Stimulated activated CD8-positive, alpha-beta memory T cell treated with anti-CD3 and anti-CD28 coated beads, Interleukin-12 subunit alpha, Interleukin-12 subunit beta, amount 100 ng/mL, for 24 hours (primary cell): ENCODE measurements at regions not wholly inside any gene's neighbourhood (a gene's known extent, or its start where the extent isn't known, plus 50 kb on each side); places are given as distances from the start of the nearest gene placed in this dataset.
"Not testable (repeated sequence)": the region's sequence is repeated elsewhere in the genome, so short reads cannot be mapped to it uniquely, and the experiment has no call there.

Experiments
- DNase-seq: peaks from one replicate; pipeline ENCODE4 v3.0.0-alpha.2; 2020; ENCODE audit errors: extremely low read depth

DNA sequence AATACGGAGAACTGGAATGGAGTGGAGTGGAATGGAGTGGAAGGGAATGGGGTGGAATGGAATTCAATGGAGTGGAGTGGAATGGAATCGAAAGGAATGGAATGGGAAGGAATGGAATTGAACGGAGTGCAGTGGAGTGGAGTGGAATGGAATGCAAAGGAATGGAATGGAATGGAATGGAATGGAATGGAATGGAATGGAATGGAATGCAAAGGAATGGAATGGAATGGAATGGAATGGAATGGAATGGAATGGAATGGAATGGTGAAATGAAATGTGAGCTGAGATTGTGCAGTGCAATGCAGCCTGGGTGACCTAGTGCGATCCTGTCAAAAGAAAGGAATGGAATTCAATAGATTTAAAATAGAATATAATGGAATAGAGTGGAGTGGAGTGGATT, 357.3 kb upstream of the WSB1 start:
- DNase-seq, result not testable (repeated sequence)

DNA sequence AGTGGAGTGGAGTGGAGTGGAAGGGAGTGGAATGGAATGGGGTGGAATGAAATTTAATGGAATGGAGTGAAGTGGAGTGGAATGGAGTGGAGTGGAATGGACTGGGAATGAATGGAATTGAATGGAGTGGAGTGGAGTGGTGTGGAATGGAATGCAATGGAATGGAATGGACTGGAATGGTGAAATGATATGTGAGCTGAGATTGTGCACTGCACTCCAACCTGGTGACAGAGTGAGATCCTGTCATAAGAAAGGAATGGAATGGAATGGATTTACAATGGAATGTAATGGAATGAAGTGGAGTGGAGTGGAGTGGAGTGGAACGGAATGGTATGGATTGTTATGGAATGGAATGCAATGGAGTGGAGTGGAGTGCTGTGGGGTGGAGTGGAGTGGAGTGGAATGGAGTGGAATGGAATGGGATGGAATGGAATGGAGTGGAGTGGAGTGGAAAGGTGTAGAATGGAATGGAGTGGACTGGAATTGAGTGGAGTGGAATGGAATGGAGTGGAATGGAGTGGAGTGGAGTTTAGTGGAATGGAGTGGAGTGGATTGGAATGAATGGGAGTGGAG, 356.1 kb upstream of the WSB1 start:
- not testable (repeated sequence) for DNase-seq

DNA sequence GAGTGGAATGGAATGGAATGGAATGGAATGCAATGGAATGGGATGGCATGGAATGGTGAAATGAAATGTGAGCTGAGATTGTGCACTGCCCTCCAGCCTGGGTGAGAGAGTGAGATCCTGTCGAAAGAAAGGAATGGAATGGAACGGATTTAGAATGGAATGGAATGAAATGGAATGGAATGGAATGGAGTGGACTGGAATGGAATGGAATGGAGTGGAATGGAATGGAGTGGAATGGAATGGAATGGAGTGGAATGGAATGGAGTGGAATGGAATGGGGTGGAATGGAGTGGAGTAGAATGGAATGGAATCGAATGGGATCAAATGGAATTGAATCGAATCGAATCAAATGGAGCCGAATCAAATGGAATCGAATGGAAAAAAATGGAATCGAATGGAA, 354.2 kb upstream of the WSB1 start:
- DNase-seq, result not testable (repeated sequence)

DNA sequence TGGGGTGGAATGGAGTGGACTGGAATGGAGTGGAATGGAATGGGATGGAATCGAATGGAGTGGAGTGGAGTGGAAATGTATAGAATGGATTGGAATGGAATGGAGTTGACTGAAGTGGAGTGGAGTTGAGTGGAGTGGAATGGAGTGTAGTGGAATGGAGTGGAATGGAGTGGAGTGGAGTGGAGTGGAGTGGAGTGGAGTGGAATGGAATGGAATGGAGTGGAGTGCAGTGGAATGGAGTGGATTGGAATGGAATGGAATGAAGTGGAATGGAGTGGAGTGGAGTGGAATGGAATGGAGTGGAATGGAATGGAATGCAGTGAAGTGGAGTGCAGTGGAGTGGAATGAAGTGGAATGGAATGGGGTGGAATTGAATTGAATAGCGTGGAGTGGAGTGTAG, 353.3 kb upstream of the WSB1 start:
- not testable (repeated sequence) for DNase-seq

DNA sequence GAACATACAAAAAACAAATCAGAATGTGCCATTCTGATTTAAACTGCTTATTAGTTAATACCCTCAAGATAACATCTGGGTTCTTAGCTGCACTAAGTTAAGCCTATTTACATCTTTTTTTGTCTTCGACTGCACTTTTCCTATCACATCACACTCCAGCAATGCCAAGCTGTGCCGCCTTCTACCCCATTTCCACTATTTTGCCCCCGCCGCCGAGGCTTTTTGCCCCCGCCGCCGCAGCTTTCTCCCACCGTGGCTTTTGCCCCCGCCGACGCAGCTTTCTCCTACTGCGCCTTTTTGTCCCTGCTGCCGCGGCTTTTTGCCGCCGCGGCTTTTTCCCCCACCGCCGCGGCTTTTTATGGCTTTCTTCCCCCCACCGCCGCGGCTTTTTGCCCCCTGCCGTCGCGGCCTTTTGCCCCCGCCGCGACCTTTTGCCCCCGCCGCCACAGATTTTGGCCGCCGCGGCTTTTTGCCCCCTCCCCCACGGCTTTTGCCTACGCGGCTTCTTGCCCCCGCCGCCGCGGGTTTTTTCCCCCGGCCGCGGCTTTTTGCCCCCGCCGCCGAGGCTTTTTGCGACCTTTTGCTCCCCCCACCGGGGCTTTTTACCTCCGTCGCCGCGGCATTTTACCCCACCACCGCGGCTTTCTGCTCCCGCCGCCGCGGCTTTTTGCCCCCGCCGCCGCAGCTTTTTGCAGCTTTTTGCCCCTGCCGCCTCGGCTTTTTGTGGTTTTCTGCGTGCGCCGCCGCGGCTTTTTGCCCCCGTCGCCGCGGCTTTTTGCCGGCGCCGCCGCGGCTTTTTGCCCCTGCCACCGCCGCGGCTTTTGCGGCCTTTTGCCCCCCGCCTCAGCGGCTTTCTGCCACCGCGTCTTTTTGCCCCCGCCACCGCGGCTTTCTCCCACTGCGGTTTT, 331.4 kb upstream of the WSB1 start:
- no peak for DNase-seq

DNA sequence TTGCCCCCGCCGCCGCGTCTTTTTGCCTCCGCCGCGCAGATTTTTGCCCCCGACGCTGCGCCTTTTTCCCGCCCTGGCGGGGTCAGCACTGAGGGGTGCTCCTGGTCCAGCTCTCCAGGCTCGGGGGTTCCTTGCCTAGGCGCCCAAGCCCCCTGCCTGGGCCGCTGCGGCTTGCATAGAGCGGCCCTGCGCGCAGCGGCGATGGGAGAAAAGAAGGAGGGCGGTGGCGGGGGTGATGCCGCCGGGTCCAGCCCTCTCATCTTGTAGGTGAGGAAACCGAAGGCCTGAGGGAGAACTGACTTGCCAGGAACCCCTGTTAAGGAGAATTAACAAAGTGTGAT, 330.8 kb upstream of the WSB1 start:
- DNase-seq, result no peak

DNA sequence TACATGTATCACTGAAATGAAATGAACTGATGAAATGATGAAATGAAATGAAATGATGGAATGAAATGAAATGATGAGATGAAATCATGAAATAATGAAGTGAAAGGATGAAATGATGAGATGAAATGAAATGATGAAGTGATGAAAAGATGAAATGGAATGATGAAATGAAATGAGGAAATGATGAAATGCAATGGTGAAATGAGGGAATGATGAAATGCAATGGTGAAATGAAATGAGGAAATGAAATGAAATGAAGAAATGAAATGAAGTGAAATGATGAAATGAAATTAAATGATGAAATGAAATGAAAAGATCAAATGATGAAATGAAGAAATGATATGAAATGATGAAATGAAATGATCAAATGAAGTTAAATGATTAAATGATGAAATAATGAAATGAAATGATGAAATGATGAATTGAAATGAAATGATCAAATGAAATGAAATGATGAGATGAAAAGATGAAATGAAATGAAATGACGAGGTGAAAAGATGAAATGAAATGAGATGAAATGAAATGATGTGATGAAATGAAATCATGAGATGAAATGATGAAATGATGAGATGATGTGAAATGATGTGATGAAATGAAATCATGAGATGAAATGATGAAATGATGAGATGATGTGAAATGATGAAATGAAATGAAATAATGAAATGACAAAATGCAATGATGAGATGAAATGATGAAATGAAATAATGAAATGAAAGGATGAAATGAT, 327.9 kb upstream of the WSB1 start:
- not testable (repeated sequence) for DNase-seq

DNA sequence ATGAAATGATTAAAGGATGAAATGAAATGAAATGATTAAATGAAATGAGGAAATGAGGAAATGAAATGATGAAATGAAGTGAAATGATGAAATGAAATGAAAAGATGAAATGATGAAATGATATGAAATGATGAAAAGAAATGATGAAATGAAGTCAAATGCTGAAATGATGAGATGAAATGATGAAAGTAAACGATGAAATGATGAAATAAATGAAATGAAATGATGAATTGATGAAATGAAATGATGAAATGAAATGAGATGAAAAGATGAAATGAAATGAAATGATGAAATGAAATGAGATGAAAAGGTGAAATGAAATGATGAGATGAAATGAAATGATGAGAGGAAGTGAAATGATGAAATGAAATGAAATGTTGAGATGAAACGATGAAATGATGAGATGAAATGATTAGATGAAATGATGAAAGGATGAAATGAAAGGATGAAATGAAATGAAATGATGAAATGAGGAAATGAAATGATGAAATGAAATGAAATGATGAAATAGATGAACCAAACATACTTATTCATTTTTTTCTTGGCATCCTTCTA, 327.2 kb upstream of the WSB1 start:
- DNase-seq, result not testable (repeated sequence)

DNA sequence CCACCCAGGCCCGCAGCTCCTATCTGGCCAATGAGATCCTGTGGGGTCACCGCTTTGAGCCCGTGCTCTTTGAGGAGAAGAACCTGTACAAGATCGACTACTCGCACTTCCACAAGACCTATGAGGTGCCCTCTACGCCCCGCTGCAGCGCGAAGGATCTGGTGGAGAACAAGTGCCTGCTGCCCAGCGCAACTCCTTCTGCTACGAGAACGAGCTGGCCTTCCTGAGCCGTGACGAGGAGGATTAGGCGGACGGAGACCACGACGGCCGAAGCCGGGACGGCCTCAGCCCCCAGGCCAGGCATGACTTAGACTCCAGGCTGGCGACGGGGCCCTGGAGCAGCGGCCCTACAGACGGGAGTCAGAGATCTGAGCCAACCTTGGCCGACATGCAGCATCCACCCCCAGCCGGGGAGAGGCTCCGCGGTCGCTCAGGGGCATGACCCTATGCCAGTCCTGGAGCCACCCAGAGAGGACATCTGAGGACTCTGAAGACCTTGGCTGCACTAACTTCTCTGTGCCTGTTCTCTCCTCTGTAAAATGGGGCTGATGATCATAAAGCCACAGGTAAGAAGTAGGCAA, 312.0 kb upstream of the WSB1 start:
- not testable (repeated sequence) for DNase-seq

DNA sequence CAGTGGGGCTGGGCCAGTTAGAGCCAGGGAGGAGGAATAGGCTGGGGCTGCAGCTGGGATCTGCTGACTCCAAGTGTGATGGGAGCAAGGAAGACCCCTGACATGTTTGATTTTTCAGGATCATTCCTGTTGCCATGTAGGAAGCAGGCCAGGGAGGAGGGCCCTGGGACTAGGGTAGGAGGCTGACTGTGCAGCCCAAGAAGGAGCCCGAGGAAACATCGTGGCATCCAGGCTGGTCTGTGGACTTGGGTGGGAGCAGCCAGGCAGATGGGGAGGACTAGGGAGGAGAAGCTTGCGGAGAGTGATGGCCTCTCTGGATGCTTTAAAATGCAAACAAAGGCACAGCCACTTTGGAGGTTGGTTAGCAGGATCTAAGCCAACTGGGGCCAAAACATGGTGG, 311.4 kb upstream of the WSB1 start:
- not testable (repeated sequence) for DNase-seq

DNA sequence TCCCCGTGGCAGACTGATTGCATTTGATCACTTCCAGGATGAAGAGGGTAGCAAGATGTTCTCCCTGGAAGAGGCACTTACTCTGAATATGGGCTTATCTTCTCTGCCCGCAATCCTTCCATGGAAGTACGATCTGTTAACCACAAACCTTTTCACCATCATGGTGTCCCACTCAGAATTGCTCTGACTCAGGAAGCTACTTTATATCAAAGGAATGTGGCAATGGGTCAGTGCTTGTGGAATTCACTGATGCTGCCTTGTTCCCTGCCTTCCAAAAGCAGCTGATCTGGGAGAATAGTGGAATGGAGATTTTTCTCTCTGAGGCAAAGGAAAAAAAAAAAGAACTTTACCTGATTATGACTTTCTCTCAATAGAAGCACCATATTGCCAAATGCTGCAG, 306.1 kb upstream of the WSB1 start:
- DNase-seq, result not testable (repeated sequence)

DNA sequence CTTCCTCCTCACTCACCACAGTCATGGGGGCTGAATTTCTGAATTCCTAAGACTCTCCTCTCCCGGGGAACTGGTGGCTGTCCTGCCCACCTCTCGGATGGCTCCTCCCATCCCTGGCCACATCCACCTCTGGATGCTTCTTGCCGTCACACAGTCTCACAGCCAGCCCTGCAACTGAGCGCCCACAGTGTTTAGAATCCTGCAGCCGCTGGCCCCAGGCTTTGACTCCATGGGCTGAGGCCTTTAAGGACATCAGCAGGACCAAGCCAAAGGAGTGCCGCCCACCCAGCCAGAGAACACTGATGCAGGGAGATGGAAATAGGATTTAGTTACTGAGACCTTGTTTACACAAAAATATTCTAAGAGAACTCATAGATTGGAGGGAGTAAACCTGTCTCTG, 299.3 kb upstream of the WSB1 start:
- DNase-seq, result not testable (repeated sequence)

DNA sequence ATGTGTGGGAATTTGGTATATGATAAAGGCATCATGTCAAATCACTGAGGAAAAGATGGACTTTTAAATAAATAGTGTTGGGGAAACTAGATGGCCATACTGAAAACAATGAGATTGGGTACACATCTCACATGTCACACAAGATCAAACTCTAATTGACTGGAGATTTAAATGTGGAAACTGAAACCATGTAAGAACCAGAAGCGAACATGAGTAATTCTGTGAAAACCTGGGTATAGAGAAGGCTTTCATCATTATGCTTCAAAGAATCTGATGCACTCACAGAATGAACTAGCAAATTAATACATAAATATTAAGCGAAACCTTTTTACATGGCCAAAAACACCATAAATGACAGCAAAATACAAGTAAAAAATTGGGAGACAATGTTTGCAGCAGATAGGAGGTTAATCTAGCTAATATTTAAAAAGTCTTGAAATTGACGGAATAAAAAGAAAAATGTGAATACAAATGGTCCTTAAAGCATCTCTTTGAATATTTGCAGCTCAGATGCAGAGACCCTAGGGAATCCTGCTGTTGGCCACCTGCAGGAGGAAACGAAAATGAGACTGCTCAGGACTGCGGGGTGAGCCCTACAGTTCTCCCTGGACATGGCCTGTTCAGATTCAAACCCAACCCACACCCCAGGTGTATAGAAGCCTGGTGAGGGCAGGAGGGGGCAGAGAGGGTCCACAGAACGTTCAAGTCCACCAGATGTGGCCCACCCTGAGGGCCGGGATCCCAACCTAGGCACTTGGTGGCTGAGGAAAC, 297.6 kb upstream of the WSB1 start:
- not testable (repeated sequence) for DNase-seq

DNA sequence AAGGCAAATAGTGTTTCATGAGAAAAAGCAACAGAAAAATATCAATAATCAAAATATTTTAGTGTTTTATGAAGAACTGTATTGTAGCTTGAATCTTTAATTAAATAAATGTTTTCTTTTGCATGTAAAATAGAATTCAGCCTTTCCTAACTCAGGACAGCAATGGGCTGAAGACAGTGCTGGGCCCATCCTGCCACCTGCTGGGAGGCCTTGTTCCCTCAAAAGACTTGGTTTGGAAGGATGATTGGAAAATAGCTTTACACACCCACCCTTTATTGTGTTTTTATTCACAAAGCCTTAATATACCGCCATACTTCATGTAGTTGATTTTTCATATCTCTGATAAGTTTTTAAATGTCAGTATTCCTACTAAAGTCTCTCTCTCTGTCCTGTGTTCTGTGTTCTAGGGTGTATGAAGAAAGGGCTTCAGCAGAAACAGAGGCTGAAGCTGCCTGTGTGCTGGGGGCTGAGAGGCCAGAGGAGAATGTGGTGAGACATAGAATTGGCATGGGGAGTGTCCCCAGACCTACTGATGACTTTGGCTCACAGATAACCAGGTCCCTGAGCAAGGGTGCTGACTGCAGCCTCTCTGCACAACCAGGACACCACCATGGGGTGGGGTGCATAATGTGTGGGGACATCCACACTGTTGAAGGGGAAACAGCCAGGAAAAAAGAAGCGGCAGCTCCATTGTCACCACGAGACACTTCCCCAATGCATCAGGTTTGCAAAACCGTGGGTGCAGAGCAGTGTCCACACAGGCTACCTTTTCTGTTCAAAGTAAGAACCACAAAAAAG, 286.0 kb upstream of the WSB1 start:
- DNase-seq, result not testable (repeated sequence)

DNA sequence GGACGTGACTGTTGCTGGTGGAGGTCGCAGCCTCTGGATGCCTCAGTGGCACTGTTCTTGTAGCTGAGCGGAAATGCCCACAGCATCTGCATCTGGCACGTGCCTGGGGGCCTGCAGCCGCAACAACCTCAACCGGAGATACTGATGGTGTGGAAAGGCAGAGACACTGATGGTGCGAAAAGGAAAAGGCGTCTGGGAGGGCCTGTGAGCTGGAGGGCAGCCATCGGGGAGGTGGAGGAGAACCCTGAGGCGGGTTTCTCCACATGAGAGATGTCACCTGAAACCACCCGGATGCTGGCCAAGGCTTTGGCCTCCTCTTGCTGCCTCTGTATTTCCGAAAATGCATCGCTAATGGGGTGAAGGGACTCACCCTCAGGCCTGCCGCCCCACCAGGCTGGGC, 284.8 kb upstream of the WSB1 start:
- no peak for DNase-seq

DNA sequence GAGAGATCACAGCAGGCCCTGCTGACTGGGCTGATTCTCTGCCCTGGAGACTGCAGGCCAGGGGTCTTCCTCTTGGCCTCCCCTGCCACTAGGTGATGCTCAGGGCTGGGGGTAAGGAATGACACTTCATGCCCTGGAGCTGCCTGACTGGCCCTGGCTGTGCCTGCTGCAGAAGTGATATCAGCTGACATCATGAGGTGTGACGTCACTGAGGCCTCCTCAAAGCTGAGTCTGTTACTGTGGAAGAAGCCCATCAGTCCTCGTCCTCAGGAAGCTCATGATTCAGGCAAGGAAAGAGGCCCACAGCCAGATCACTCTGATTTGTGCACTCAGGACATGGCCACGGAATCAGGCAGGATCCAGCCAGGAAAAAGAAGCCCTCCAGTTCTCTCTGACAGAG, 283.8 kb upstream of the WSB1 start:
- not testable (repeated sequence) for DNase-seq

DNA sequence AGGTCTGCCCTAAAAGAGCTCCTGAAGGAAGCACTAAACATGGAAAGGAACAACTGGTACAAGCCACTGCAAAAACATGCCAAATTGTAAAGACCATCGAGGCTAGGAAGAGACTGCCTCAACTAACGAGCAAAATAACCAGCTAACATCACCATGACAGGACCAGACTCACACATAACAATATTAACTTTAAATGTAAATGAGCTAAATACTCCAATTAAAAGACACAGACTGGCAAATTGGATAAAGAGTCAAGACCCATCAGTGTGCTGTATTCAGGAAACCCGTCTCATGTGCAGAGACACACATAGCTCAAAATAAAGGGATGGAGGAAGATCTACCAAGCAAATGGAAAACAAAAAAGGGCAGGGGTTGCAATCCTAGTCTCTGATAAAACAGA, 263.4 kb upstream of the WSB1 start:
- not testable (repeated sequence) for DNase-seq

DNA sequence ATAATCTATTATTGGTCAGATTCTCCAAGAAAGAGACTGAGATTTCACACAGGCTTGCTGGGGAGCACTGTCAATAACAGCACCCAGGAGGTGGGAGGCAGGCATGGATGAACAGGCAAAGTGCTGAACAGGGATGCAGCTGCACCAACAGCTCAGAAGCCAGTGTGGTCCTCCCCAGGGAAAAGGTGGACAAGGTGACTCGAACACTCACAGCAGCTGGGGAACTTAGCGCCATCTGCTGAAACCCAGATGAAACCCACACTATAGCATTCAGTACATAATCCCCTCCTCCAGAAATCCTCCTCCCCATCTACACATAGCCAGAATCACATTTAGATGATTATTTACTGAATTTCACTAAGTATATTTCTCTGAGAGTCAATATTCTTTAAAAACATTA, 255.2 kb upstream of the WSB1 start:
- no peak for DNase-seq

DNA sequence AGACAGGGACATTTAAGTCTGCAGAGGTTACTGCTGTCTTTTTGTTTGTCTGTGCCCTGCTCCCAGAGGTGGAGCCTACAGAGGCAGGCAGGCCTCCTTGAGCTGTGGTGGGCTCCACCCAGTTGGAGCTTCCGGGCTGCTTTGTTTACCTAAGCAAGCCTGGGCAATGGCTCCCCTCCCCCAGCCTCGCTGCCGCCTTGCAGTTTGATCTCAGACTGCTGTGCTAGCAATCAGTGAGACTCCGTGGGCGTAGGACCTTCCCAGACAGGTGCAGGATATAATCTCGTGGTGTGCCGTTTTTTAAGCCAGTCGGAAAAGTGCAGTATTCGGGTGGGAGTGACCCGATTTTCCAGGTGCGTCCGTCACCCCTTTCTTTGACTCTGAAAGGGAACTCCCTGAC, 248.9 kb upstream of the WSB1 start:
- DNase-seq, result not testable (repeated sequence)

DNA sequence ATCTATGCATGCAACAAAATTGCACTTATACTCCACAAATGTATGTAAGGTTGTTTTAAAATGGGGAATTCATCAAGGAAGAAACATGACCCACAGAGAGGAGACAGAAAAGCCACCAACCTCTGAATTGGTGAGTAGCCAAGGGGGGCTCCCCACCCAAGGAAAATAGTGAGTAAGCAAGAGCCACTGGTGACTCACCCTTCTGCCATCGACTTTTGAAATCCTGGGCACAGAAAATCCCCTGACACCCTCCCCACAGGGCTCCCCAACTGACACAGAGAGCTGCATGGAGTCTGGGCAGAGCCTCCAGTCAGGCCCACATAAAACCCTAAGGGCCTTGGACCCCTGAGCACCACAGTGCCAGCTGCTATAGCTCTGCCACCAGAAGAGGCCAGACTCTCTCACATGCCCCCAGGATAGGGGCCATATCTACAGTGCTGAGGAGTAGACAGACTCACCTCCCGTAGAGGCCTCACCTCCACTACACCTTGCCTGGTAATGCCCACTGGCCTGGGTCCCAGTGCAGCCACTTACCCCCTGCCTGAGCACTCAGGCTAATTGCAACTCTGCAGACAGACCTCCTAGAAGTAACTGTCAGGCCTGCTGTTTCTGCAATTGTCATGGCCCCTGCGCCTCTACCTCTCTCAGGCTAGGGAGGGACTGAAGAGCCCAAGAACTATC, 244.7 kb upstream of the WSB1 start:
- DNase-seq, result no peak
